Skeletal muscle cell (primary cell): ENCODE measurements at regions not wholly inside any gene's neighbourhood (a gene's known extent, or its start where the extent isn't known, plus 50 kb on each side); places are given as distances from the start of the nearest gene placed in this dataset.
"Not testable (repeated sequence)": the region's sequence is repeated elsewhere in the genome, so short reads cannot be mapped to it uniquely, and the experiment has no call there.

Experiments
- DNase-seq: peaks from one replicate; pipeline ENCODE4 v3.0.0-alpha.2; 2010; ENCODE audit warnings: low read depth
- H3K4me3 ChIP-seq: 2 replicates; pipeline ENCODE4 v1.5.1; 2011; ENCODE audit warnings: low read depth, mild to moderate bottlenecking, control low read depth, low read length, moderate library complexity

DNA sequence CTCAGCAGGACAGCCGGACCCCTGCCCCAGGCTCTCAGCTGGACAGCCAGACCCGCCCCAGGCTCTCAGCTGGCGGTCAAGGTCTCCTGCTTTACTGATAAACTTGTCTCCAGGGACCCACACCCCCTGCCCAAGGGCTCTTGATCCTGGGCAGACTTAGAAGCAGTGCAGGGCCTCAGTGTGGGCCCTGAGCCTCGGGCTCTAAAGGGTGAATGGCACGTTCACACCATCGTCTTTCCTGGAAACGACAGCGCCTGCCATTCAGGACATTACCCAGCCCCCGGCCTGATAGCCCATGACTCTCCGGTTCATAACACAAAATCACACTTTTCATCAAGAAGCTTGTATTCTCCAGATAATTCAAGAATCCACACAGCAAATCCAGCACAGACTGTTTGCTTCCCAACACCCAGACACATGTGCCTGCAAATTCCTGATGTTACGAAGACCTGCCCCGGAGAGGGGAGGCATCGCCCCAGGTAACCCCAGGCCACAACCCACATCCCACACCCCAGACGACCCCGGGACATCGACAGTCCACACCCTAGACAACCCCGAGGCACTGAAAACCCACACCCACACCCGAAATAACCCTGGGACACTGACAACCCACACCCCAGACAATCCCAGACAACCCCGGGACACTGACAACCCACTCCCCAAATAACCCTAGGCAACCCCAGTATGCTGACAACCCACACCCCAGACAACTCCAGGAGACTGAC lies 136.8 kb downstream of the FAM53A start:
- no peak for DNase-seq
- H3K4me3 ChIP-seq = no peak overlapping the region

DNA sequence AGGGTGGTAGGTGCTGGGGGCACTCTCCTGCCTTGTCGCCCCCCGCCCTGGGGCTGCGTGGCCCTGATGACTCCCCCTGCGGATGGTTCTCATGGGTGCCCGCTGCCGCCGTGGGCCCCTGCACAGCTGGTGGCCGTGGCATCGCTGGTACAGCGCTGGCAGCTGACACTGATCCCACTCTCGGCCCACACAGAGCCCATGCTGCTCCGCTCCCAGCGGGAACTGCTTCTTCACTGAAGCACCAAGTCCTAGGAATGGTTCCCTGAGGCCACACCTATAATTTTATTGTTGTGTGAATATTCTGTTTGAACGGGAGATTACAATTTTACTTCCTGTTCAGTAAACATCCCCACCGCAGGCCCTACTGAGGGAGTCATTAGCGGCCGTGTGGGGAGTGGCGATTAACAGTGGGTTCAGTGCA lies 138.6 kb upstream of the NKX1-1 start:
- H3K4me3 ChIP-seq = no peak overlapping the region
- no peak for DNase-seq

DNA sequence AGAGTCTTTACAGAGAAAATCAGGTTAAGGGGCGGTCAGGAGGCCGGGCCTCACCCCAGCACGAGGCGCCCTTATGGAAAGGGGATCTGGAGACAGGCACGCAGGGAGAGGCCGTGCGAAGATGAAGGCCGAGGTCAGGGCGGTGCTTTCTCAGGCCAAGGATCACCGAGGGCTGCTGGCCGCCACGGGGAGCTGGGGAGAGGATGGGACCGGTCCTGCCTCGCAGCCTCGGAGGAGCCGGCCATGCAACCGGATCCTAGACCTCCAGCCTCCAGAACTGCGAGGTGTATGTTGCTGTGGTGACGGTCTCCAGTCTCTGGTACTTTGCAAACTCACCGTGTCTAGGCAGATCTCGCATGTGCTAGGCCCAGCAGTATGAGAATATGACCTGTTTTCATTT lies 138.2 kb upstream of the NKX1-1 start:
- not testable (repeated sequence) for DNase-seq, H3K4me3 ChIP-seq

GRCh38 chr4:1543976-1544375 lies 137.7 kb upstream of the NKX1-1 start:
- H3K4me3 ChIP-seq = no peak overlapping the region
- no peak for DNase-seq

DNA sequence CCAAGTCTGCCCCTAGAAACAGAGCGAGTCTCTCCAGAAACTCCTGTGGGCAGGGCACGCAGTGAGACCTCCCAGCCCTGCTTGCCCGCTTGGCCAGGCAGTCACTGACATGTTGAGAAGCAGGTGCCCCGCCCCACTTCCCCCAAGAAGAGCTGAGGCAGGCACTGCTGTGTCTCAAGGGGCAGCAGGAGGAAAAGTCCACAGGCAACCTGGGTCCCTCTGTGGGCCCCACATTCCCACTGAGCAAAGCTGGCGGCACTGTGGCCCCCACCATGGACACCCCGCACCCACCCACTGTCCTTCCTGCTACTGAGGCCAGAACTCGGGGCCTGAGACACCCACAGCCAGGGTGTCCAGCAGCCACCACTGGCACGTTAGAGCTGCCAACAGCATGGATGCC lies 137.3 kb upstream of the NKX1-1 start:
- no peak overlapping the region for H3K4me3 ChIP-seq
- no peak for DNase-seq

- no peak for DNase-seq
- H3K4me3 ChIP-seq = no peak overlapping the region
These were observed 136.5 kb upstream of the NKX1-1 start for GRCh38 chr4:1542516-1543320.

GRCh38 chr4:1542226-1542490 lies 135.9 kb upstream of the NKX1-1 start:
- no peak for DNase-seq
- H3K4me3 ChIP-seq = no peak overlapping the region

- no peak overlapping the region for H3K4me3 ChIP-seq
- no peak for DNase-seq
These were observed 135.4 kb upstream of the NKX1-1 start for GRCh38 chr4:1541449-1542225.

GRCh38 chr4:1540601-1541375 lies 134.5 kb upstream of the NKX1-1 start:
- DNase-seq = no peak
- H3K4me3 ChIP-seq = no peak overlapping the region

DNA sequence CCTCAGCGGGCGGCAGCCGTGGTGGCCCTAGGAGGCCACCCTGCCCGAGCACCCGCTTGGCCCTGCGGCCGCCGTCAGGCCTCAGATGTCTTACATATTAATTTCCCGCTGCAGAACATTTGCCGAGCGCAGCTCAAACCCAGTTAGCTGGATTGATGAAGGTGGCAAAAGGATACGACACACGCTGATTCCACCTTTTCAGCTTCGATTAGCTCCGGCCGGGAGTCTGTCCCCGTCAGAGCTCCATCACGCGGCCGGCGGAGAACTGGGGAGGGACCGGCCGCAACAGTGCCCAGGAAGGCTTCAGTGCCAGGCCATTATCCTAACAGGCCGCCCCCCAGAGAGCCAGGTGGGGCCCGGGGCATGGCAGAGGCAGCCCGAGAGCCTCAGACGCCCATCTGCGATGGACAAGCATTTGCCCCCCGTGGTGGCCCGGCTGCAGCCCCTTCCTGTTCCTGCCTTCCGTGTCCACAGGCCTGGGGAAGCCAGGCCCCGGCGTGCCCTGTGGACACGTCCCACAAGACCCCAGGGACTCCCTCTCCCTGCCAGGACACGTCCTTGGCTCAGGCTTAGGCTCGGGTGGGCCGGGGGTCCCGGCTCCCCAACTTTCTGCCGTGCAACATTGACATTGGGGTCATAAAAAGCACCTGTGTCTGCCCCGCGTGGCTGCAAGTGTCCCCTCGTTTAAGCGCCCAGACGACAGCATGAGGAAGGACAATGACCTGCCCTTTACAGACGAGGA lies 133.8 kb upstream of the NKX1-1 start:
- no peak for DNase-seq
- no peak overlapping the region for H3K4me3 ChIP-seq

DNA sequence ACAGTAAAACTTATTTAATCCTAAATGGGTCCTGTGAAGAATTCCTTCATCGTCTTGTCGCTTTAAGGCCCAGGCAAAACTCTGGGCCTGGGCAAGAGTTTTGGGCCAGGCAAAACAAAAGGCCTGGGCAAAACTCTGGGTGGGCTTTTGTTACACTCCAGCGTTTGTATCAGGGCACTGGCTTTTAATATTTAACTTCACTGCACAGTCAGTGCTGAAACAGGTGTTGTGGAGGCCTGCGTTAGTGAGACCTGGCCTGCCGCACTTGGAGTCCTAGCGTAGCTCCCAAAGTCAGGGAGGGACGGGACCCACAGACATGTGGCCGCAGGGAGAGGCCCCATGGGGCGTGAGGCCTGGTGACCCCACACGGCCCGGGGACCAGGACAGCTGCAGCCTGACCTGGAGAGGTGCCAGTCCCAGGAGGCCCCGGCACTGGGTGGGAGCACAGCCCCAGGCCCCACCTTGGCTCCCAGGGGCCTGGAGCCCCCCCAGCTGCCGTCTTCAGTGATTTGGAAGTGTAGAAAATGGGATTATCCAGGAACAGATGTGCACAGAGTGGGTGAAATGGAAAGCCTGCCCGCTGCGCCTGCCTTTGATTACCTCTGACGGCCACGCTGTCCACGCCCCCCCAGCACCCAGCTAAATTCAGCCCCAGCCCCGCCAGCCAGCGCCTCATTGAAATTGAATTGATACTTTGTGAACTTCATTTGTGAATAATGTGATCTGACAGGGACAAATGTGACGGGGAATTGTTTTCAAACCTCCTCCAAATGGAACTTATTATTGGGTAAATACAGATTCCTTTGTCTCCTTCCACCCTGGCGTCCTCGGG lies 132.9 kb upstream of the NKX1-1 start:
- no peak for DNase-seq
- no peak overlapping the region for H3K4me3 ChIP-seq

- no peak for DNase-seq
- H3K4me3 ChIP-seq = no peak overlapping the region
These were observed 131.8 kb upstream of the NKX1-1 start for GRCh38 chr4:1538096-1538410.

DNA sequence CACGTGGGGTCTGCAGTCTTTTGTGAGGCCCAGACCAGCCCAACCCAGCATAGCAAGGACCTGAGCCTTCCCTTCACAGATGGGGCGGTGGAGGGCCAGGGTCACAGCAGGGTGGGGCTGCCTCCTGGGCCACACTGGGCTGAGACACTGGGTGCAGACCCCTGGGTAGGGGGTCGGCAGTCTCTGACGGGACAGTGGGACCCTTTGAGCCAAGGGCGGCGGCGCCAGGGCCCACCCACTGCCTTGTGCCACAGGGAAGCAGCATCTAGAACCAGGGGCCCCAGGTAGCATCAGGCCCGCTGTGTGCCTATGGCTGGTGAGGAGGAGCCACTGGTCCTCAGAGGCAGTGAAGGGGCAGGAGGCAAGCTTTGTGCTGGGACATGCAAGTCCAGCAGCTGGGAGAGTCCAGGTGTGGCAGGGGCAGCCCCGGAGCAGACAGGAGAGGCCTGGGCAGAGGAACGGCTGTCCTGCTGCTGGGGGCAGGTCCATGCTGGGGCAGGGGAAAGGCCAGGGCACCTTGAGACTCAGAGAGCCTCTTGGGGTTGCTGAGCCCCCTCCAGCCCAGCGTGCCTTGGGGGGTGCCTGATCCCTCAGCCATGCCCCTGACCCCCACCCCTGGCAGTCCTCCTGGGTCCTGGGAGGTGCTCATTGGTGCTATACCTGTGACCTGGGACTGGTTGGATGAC lies 131.3 kb upstream of the NKX1-1 start:
- no peak for DNase-seq
- no peak overlapping the region for H3K4me3 ChIP-seq

DNA sequence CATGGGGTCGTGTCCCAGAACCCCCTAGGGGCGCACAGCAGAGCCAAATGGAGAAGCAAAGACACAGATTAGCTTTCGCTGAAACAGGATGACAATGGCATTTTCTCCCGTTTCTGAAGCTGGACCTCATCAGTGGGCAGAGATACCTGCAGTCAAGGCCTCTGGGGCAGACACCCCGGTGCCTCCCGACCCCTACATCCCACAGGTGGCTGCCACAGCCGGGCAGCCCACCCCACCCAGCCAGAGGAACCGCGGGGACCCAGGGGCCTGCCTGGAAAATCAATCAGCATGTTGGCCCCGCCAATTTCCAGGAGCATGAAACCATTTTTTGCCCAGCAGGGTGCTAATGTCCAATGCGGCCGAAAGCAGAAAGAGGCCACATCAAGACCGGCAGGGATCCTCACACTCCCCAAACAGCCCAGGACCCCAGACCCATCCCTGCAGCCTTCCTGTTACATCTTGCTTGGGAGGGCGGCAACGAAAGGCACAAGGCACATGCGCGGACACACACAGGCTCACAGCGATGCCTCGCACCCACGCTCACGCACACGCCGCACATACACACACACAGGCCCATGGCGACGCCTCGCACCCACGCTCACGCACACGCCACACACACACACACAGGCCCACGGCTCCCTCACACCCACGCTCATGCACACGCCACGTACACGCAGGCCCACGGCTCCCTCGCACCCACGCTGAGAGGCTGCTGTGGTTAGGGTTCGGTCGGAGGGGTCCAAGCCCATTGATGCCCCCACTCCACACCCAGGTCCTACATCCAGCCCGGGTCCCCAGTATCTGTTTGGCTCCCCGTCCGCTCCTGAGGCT lies 130.6 kb upstream of the NKX1-1 start:
- no peak overlapping the region for H3K4me3 ChIP-seq
- DNase-seq = no peak

DNA sequence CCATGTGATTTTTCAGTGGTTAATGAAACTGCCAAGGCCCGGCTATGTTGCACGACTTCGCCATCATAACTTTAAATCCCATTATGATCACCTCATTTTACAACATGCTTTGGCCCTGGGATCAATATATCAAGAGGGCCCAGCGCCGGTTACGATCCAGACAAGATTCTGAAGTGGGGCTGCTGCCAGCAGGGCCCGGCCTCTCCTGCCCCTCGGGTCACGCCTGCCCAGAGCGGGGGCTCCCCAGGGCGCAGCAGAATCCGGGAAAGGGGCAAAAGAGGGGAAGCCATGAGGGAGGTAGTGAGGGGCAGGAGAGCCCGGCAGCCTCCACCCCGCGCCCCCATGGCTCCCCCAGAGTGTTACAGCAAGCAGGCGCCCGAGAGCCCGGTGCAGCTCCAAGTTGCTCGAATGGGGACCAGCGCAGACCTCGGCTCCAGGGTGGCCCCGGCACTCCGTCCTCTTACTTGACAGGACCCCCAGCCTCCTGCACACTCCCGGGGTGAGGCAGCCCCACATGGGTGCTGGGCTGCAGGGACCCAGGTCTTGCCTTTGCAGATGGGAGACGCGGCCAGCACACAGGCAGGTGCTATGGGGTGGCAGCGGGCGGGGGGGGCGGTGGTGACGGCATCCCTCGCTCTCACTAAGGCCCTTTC lies 129.8 kb upstream of the NKX1-1 start:
- H3K4me3 ChIP-seq = no peak overlapping the region
- DNase-seq = no peak

- no peak for DNase-seq
- H3K4me3 ChIP-seq = no peak overlapping the region
These were observed 128.8 kb upstream of the NKX1-1 start for GRCh38 chr4:1534876-1535526.
